ENCODE measurements at regions not wholly inside any gene's neighbourhood (a gene's known extent, or its start where the extent isn't known, plus 50 kb on each side); places are given as distances from the start of the nearest gene placed in this dataset.

GRCh38 chr10:10141782-10142382 lies 875.8 kb upstream of the CELF2 start:
- no peaks in the 10 kb centered on the region for H3K4me1 ChIP-seq
- FAIRE-seq (no peak), ATAC-seq (no peak), DNase-seq (ENCODE audit: low read depth in 1 of 2, low spot score in 1 of 2) (no peak)
- 19% methylated on average over 4 of the region's 4 CpGs for WGBS (ENCODE audit: missing lambda C conversion rate)
- no peak for TF ChIP-seq ZC3H11A (IDR thresholded peaks at IDR 0.05)
- TF ChIP-seq RCOR1 (IDR thresholded peaks at IDR 0.05; ENCODE audit: low read depth, low read length): no peak
- TF ChIP-seq KDM5A (IDR thresholded peaks at IDR 0.05): no peak
- no peak for TF ChIP-seq PBX3 (IDR thresholded peaks at IDR 0.05)
- TF ChIP-seq, protein P1, sequence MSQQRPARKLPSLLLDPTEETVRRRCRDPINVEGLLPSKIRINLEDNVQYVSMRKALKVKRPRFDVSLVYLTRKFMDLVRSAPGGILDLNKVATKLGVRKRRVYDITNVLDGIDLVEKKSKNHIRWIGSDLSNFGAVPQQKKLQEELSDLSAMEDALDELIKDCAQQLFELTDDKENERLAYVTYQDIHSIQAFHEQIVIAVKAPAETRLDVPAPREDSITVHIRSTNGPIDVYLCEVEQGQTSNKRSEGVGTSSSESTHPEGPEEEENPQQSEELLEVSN (IDR thresholded peaks at IDR 0.05; ENCODE audit: borderline replicate concordance, low read depth): no peak
- TF ChIP-seq REST (IDR thresholded peaks at IDR 0.05): no peak
- no peak for TF ChIP-seq ZSCAN20 (CRISPR knock-in tag; IDR thresholded peaks at IDR 0.05)
- TF ChIP-seq ELK1 (IDR thresholded peaks at IDR 0.05; ENCODE audit: low read depth, low read length): no peak
- TF ChIP-seq ZNF302 (CRISPR knock-in tag; IDR thresholded peaks at IDR 0.05): no peak
- TF ChIP-seq SREBF2 (IDR thresholded peaks at IDR 0.05): no peak
- no peak for TF ChIP-seq EP300 (IDR thresholded peaks at IDR 0.05)
- no peak for TF ChIP-seq RAD21 (conservative IDR thresholded peaks at IDR 0.05 in 1 of 2, IDR thresholded peaks at IDR 0.05 in 1 of 2)
- no peak for TF ChIP-seq RFX5 (IDR thresholded peaks at IDR 0.05)
- TF ChIP-seq USF2 (IDR thresholded peaks at IDR 0.05): no peak
- no peak for TF ChIP-seq JUNB (IDR thresholded peaks at IDR 0.05)
- TF ChIP-seq HEYL (CRISPR knock-in tag; IDR thresholded peaks at IDR 0.05): no peak
- TF ChIP-seq ESRRA (IDR thresholded peaks at IDR 0.05; ENCODE audit: borderline replicate concordance, low read length): no peak
- no peak overlapping the region for H3K27ac ChIP-seq
- H3K4me2 ChIP-seq: no peak overlapping the region
- ChIA-PET CTCF (no interaction called here), POLR2A (no interaction called here)
- H3K9me3 ChIP-seq: no peaks in the 10 kb centered on the region
- no peak overlapping the region for H3K4me3 ChIP-seq

DNA sequence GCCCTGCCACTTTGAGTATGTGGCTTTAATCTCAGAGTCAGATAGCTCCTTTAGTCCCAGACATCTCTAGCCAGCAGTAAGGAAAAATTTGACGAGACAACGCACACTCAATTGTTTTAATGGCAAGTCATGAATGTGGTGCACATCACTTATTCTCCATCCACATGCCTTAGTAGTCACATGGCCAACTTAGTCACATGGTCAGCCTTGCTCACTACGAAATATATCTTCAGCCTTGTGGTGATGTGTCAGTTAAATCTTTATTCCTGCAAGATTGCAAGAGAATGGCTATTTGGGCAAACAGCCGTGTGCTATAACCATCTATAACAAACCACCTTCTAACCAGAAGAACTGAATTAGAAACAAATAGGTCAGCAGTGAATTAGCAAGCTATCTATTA lies 871.1 kb upstream of the CELF2 start:
- Histone ChIP-seq H3K27ac (no peak overlapping the region), H3K4me2 (no peak overlapping the region), H3K4me1 (no peaks in the 10 kb centered on the region), H3K4me3 (no peak overlapping the region), H3K9me3 (no peaks in the 10 kb centered on the region)
- no peak for TF ChIP-seq NPAS2 (CRISPR knock-in tag; IDR thresholded peaks at IDR 0.05; ENCODE audit: borderline replicate concordance)
- TF ChIP-seq HES2 (IDR thresholded peaks at IDR 0.05): no peak
- no peak for TF ChIP-seq EHF (CRISPR knock-in tag; IDR thresholded peaks at IDR 0.05)
- TF ChIP-seq CBX2 (IDR thresholded peaks at IDR 0.05; ENCODE audit: borderline replicate concordance, low read depth): no peak
- TF ChIP-seq MAX (IDR thresholded peaks at IDR 0.05): no peak
- TF ChIP-seq TFCP2L1 (CRISPR knock-in tag; IDR thresholded peaks at IDR 0.05): no peak
- TF ChIP-seq EHMT2 (IDR thresholded peaks at IDR 0.05; ENCODE audit: low read depth): no peak
- TF ChIP-seq, protein P2, sequence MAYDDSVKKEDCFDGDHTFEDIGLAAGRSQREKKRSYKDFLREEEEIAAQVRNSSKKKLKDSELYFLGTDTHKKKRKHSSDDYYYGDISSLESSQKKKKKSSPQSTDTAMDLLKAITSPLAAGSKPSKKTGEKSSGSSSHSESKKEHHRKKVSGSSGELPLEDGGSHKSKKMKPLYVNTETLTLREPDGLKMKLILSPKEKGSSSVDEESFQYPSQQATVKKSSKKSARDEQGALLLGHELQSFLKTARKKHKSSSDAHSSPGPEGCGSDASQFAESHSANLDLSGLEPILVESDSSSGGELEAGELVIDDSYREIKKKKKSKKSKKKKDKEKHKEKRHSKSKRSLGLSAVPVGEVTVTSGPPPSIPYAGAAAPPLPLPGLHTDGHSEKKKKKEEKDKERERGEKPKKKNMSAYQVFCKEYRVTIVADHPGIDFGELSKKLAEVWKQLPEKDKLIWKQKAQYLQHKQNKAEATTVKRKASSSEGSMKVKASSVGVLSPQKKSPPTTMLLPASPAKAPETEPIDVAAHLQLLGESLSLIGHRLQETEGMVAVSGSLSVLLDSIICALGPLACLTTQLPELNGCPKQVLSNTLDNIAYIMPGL (CRISPR knock-in tag; IDR thresholded peaks at IDR 0.05; ENCODE audit: borderline replicate concordance): no peak
- TF ChIP-seq, protein P1 (IDR thresholded peaks at IDR 0.05; ENCODE audit: borderline replicate concordance, low read depth): no peak
- DNase-seq (ENCODE audit: low read depth in 1 of 2, low spot score in 1 of 2): no peak
- ATAC-seq: no peak
- WGBS (ENCODE audit: missing lambda C conversion rate): 18% methylated on average over 4 of the region's 4 CpGs
- CTCF ChIA-PET: no interaction called here
- no peak for FAIRE-seq
- POLR2A ChIA-PET: no interaction called here
